T-helper 1 cell (primary cell): ENCODE measurements at regions not wholly inside any gene's neighbourhood (a gene's known extent, or its start where the extent isn't known, plus 50 kb on each side); places are given as distances from the start of the nearest gene placed in this dataset.

Experiments used
- DNase-seq, 5 donors: peaks; one replicate each; pipeline ENCODE4 v3.0.0-alpha.2; 2012 to 2020

DNA sequence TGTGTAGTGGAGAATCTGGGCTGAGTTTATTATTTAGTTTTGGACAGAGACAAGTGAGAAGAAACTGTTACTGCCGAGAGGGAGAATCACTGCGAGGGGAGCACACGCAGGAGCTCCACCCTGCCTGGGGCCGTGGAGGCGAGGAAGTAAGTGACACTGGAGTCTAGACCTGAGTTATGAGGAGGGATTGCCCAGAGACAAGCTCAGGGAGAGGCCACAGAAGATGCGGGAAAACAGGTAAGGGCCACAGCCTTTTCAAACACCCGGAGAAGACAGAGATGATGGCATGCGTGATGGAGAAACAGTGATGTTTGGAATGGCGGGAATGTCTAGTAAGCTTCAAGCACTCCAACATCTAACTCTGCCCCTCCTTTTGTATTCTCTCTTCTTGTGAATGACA is 84.1 kb downstream of the TNFSF11 start:
- no peak for DNase-seq

DNA sequence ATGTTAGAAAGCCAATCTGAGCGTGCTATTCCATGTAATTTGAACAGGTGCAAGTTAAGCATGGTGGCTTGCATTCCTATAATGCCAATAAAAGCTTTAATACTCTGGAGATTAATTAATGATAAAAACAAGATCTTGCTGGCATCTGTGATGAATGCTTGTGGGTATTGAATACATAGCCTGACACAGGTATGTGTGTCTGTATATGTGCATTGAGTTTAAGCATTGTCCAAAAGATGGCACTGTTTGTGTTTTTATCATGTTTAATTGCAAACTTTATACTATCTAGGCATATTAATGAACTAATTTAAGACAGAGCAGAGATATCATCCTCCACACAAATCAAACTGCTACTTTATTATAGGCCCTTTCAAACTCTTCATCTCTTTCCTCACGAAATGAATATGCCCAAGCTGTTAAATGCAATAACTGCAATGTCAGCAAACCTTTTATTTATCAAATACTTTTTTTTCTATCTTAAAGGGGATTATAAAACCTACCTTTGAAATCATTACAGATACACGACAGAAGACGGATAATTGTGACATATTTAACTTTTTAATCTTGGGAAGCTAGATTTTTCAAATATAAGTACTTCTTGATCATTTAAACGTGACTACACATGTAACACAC is 86.5 kb downstream of the TNFSF11 start:
- no peak for DNase-seq

DNA sequence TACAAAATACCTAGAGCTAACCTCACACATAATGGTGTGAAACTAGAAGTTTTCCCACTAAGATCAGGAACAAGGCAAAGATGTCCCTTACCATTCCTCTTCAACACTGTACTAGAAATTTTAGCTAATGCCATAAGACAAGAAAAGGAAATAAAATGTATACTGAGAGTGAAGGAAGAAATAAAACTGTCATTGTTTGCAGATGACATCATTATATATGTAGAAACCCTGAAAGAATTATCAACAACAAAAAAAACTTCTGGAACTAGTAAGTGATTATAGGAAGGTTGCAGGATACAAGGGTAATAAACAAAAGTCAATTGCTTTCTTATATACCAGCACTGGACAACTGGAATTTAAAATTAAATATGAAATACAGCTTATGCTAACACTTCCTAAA is 93.7 kb downstream of the TNFSF11 start:
- no peak for DNase-seq

DNA sequence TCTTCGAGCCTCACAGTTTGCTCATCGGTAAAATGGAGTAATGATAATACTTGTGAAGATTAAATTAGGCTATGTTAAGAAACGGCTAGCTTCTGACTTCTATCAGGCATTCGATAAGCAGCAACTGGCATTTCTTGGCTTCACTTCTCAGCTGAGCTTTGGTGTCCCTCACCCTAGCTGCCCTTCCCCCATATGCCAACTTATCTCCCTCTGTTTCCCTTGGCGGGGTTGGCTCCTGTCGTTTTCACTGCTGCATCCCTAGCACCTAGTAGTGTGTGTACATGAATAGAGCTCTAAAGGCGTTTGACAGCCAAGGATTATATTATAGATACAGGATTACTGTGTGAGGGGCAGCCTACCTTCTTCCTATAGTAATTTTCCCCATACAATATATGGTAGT is 97.5 kb downstream of the TNFSF11 start:
- DNase-seq, result no peak

DNA sequence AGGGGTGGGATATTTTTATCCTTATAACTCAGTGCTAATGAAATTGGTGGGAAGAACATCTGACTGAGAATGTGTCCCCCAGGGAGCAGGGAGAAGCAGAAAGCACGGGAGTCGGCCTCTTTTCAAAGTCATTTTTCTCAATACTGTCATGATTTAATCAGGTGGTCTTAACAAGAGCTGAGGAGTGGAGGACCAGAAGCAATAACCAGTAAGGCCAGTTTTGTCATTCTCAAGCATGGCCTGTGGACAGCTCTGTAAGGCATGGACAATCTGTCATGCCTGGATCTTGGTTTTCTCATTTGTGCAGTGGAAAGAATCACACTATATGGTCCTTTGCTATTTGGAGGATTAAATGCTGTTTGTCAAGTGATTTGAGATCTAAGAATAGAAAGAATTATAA is 99.7 kb downstream of the TNFSF11 start:
- no peak for DNase-seq

DNA sequence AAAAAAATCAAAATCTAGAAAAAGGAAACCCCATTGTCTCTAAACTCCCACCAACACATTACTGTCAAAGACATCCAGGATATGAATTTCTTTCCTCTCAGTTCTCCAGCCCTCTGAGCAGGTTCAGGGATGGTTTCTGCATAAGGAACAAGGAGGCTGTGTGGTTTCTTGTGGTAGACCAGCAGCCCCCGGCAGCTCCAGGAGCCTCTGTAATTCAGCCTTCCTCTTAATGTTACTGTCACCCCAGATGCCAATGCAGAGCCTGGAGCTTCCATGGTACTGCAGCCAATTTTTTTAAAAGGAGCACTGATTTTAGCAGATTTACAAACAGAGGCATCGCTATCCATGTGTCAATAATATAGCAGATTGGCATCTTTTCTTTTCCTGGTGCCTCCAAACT is 100.6 kb upstream of the FAM216B start:
- DNase-seq, result no peak

DNA sequence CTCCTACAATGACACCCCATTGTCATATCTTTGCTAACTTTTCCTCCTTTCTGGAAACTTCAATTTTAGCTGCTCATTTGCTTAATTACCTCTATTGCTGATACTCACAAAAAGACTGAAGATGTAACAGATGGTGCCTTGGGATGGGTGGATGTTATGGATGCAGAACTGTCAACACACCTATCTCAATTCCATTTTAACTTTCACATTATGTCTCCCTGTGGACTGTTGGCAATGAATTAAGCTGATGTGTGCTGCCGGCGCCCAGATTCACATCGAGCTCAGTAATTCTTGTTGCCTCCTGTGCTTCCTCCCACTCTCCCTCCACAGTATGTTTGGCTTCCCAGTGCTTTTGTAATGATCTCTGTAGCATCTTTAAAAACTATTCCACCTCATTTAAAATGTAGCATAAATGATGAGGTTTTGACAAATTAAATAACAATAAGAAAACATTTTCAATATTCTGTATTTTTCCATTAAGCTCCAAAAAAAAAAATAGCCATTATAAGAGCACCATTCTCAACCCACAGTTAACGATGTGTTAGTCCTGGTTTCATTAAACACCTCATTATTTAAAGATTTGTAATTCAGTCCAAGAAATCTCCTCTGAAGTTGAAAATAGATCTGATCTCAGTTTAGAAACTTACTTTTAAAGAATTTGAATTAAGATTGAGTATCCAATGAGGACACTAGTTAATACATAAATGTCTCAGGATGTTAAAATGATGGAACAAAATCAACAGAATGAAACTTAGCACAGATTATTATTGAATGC is 99.9 kb upstream of the FAM216B start:
- no peak for DNase-seq

DNA sequence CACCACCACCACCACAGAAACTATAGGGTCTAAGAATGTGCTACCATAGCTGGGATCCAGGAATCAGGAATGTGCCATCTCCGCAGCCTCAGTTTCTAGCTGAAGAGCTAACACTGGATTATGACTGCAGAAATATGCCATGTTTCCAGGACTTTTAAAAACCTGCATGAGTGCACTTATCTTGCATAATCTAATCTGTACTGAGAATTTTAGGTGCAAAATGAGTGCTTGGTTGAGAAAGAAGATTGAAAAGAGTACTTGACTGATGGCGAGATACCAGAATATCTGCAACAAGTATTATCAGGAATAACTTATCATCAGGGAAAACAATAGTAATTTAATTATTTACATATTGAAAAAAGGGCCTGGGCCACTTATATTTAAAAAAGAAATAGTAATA is 97.2 kb upstream of the FAM216B start:
- no peak for DNase-seq

DNA sequence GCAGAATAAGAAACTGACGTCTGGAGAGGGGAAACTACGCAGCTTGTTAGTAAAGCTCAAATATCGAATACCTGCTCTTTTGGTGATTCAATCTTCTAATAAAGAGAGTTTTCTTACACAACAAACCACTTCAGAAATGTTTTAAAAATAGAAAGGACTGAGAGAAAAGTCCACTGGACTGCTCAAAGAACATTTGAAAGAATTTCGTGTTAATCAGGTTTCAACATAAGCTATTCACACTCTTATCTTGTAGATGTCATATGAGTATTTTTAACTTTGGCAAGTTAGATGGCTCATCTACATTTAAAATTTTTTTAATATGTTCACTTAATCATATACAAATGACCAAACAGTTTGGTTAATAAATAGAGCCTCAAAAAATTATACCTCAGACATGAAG is 95.6 kb upstream of the FAM216B start:
- DNase-seq, result no peak

DNA sequence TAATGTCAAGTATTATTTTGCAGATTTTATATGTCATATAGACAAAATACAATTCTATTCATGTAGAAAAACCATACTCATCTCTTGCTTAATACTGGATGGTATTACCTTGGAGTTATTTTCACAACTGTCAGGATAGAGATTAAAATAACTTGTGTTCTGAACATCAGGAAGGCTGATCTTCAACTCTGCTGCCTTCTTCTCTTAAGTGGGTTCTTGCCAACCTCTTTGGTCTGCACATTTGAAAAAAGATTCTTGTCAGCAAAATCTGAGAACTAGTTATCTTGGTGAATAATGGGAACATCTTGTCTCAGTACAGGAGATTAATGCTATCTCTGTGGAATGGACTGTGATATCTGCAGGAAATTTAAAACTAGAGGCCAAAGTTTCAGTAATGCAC is 95.2 kb upstream of the FAM216B start:
- no peak for DNase-seq

DNA sequence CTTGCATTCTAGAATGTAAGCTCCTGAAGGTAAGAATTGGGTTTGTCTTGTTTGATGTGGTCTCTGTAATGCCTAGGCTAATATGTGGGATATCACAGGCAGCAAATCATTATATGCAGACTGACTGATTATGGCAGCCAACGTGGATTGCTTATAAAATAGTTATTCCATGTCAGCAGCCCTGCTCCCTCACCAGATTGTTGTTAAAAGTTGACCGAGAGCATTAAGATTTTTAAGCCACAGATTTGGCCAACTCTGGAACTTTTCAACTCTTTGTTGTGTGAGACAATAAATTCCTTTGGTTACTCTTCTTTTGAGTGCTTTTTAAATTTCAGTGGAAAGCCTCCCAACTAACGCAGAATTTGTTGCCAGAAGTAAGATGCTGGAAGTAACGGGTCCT is 92.6 kb upstream of the FAM216B start:
- no peak for DNase-seq

DNA sequence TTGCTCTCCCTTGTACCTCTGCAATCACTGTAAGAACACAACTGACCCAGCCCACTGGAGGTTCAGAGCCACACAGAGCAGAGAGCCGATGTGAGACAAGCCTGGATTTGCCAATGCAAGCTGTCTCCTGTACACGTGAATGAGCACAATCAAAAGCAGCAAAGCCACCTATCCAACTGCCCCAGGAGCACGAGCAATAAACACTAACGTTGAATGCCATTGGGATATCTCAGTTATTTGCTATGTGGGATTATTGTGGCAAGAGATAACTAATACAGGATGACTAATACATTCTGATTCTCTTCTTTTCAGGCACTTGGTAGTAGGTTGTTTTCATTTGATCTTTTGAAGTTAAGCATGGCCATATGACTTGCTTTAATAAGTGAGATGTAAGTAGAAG is 85.2 kb upstream of the FAM216B start:
- DNase-seq, result no peak

DNA sequence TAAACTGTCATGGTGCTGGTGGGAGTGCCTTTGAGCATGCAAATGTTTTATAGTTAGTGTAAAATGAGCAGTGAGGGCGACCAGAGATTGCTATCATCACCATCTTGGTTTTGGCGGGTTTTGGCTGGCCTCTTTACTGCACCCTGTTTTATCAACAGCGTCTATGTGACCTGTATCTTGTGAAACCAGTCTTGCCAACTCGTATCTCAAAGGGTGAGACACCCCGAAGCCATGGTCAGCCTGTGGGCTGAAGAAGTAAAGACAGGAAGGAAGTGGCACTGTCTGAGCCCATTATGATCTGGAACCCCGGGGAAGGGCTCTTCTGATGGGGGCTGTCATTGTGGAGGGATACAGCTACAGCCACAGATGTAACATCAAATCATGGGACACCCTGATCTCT is 81.5 kb upstream of the FAM216B start:
- DNase-seq, result no peak

DNA sequence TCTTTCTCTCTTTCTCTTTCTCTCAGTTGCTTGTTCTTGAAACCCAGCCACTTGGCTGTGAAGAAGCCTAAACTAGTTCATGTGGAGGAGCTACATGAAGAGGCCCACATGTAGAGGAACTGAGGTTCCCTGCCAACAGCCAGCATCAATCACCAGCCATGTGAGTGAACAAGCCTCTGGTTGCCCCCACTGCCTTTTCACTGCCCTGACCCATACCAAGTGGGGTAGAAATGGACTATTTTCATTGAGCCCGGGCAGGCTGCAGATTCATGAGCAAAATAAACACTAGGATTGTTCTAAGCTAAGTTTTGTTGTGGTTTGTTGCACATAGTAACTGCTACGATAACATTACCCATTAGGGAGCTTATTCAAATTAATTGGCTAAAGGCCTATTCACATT is 78.7 kb upstream of the FAM216B start:
- DNase-seq, result no peak

DNA sequence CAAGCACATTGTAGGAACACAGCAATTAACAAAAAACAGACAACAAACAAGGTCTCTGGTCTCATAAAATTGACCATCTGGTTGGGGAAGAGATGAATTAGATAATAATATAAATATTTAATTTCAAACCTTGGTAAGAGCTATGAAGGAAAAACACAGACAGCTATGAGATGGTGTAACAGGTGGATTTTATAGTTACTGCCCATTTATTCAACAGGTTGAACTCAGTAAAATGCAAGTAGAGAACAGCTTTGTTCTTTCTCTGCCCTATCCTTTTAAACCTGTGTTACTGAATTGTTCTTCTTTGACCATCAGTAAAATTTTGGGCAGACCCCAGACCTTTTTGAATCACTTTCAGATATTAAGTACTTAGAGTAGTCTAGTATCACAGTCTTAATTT is 77.6 kb upstream of the FAM216B start:
- DNase-seq, result no peak

DNA sequence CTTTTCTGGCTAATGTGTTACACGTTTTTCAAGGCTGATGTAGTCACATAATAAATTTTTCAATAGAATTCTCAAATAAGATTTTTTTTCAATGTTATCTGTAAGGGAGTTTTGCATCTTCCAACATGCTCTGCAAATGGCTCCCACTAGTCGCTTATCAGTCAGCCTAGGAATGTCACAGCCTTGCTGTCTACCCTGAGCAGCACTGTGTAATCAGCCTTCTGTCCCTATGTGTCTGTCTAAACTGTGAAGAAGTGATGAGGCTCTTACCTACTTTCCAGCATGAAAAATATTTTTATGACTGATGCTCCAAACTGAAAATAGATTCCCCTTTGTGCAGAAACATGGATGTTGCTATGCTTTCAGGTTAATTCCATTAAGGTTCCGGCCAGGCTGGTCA is 75.1 kb upstream of the FAM216B start:
- no peak for DNase-seq

DNA sequence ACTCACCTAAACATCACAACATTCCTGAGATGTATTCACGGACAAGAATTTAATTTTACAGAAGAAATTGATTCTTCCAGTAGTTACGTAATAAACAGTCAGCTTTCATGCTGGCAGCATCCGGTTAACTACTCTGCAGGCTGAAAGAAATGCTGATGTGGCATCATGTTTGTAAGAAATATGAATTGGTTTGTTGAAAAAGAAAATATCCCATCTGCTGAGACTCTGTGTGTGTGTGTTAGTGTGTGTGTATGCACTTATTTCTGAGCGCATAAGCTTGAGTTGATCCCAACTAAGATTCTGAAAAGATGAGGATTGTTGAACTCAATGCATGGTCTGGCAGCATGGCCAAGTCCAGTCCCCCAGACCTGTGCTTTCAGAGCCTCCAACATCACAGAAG is 74.3 kb upstream of the FAM216B start:
- DNase-seq, result no peak

DNA sequence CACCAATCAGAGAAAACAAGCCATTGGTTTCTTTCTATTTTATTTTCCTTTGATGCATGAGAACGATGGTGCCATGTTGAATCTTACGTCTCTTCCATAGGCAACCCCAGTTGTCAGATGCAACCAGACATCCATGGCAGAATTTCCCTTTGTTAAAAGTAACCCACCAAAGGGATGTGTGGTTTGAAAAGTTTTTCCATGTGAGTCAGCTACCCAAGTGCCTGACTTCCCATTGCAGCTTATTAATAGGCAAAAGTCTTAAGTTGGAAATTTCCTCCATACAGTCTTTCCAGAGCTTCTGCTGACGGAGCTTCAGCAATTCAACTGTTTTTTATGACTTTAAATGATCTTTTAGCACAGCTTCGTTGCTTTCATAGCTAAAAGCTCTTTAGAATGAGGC is 73.8 kb upstream of the FAM216B start:
- DNase-seq, result no peak

DNA sequence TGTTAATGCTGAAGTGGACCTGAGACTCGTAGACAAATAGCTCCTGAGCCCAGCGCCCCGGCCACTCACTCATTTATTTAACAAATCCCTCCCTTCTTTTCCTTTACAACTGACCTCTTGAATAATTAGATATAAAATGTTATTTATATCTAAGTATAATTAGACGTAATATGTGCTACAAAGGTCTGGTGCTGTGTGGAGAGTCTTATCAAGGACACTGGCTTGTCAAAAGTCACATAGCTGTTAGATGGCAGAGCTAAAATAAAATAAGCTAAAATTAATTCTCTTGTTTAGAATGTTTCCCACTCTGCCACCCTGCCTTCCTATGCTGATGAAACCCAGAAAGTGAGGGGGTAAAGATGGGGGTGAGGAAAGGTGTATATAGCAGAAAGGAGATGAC is 73.0 kb upstream of the FAM216B start:
- DNase-seq, result no peak

DNA sequence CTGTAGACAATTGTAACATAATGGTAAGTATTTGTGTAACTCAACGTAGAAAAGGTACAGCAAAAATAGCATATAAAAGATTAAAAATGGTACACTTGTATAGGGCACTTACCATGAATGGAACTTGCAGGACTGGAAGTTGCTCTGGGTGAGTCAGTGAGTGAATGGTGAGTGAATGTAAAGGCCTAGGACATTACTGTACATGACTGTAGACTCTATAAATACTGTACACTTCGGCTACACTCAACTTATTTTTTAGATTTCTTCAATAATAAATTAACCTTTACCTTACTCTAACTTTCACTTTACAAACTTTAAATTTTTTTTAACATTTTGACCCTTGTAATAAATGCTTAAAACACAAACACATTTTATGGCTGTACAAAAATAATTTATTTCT is 72.1 kb upstream of the FAM216B start:
- DNase-seq, result no peak

DNA sequence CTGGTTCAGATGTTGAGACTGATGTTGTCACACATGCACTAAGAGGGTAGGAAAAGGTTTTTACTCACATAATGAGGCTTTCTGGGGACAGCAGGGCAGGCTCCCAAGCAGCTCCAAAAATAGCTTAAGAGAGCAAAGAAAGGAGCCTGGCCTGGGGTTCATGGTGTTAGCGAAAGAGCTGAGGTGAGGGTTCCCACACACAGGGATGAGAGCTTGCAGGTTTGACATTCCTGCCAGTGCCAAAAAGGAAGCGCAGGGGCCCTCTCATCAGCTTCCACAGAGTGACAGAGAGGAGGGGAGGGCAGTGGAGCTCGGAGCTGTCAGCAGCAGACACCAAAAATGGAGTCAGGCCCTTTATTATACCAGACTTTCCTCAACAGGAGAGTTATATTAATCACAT is 65.5 kb upstream of the FAM216B start:
- no peak for DNase-seq

DNA sequence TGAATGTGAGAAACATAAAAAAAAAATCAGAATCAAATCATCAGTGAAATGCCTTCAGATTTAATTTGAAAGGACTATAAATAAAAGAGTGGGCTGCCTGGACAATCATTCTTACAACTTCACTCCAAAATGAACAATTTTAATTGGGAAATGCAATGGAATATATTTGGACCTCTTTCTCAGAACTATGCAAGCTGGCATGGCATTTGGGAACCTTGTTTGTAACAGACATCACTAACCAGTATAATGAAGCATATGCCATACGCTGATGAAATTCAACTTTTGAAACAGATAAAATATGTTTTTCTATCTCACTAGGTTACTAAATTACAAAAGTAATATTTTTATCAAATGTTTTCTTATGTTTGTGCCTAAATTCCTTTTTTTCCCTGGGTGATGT is 64.2 kb upstream of the FAM216B start:
- DNase-seq, result no peak

DNA sequence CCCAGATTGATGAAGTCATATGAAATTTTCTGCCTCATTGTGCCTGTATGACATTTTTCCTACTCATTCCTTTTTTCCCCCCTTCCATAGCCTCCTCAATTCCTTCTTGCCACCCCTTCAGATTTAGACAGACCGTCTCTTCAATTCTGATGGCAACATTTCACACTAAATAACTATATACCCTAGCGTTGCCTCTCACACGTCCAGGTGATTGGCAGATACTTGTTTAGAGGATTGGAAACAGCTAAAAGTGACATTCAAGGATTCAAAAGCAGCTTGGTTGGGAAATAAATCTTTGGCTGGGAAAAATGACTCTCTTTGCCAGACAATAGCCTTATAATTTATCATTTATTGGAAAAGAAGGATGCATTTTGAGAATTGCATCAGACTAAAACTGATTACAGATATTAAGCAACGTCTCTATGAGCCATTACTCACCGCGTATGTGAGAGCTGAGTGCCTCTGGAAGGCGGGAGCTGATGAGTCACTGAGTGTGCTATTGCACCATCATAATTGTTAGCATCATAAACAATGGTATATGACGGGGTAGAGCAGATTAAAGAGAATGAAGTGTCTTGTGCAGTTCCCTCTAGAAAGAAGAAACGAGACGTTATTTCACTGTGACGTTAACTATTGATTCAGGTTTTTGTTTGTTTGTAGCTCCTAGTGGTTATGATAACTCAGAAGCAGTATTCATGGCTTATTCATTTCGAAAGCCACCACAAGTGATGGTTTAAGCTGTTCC is 61.1 kb upstream of the FAM216B start:
- DNase-seq, result peak in 1 of 5 donors; percentile 71

DNA sequence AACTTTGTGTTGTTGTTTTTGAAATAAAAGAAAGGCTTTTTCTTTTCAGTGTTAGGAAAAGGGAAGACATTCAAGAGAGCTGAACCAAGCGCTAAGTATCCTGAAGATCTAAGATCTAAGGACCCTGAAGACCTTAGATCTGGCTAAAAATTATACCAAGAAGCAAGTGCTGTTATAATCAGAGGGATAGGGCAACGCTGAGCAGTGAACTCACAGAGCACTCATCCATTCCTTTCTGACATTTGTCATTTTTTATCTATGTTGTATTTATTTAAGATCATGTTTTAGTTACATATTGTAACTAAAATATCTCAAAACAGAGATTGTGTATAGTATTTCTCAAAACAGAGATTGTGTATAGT is 60.5 kb upstream of the FAM216B start:
- no peak for DNase-seq
